B cell (primary cell): ENCODE measurements at regions not wholly inside any gene's neighbourhood (a gene's known extent, or its start where the extent isn't known, plus 50 kb on each side); places are given as distances from the start of the nearest gene placed in this dataset.

Experiments
- ATAC-seq: fragments of 200-7000 bp; cut with Tn5 transposase; one replicate; pipeline ENCODE4 v1.10.0; 2021; ENCODE audit warnings: low read depth, mild to moderate bottlenecking, moderate number of reproducible peaks, moderate library complexity
- CTCF ChIA-PET: fragments of 350-600 bp; sonication (Branson Sonifier 250); formaldehyde crosslinking; loops from one replicate; lab custom pipeline; 2021; ENCODE audit warnings: antibody characterized with exemption, inconsistent platforms; lab: Charles Lee
- POLR2A ChIA-PET: fragments of 350-600 bp; sonication (Branson Sonifier 250); formaldehyde crosslinking; loops from one replicate; lab custom pipeline; 2021; ENCODE audit warnings: antibody characterized with exemption; lab: Charles Lee
- DNase-seq: peaks from one replicate; pipeline ENCODE4 v3.0.0; 2013
- H2AFZ ChIP-seq: 2 replicates; pipeline ENCODE4 v1.6.1; 2012; ENCODE audit warnings: mild to moderate bottlenecking, low read depth, low read length; ENCODE audit not compliant: insufficient read depth, poor library complexity, severe bottlenecking
- H3K27ac ChIP-seq, 2 donors: 1 replicate in 1 of 2; 2 replicates in 1 of 2; pipeline ENCODE4 v1.5.1; 2012 to 2013; ENCODE audit warnings: low read length in 2 of 2, mild to moderate bottlenecking in 2 of 2, moderate library complexity in 1 of 2
- H3K27me3 ChIP-seq, 4 experiments: fragments of 200-600 bp in 1 of 4; sonication (generic) in 1 of 4; replicated peaks in 1 of 4; 1 replicate in 2 of 4; 2 replicates in 2 of 4; pipeline versions ENCODE4 v1.6.1 to v1.7.0; 2013 to 2016; ENCODE audit warnings: low read length in 3 of 4, mild to moderate bottlenecking in 2 of 4, mixed read lengths in 1 of 4, moderate library complexity in 1 of 4; ENCODE audit not compliant: insufficient read depth in 4 of 4, control insufficient read depth in 3 of 4; ENCODE audit errors: control extremely low read depth in 1 of 4
- H3K36me3 ChIP-seq, 2 experiments: replicated peaks in 1 of 2; 1 replicate in 1 of 2; 2 replicates in 1 of 2; pipeline versions ENCODE4 v1.6.1 to v1.7.1; 2013; ENCODE audit warnings: low read length in 1 of 2; ENCODE audit not compliant: insufficient read depth in 2 of 2, control insufficient read depth in 1 of 2; ENCODE audit errors: control extremely low read depth in 1 of 2, extremely low read depth in 1 of 2
- H3K4me1 ChIP-seq, 2 donors: fragments of 200-600 bp in 1 of 2; sonication (generic) in 1 of 2; 1 replicate in 1 of 2; 2 replicates in 1 of 2; pipeline versions ENCODE4 v1.5.1 to v1.6.1; 2013 to 2017; ENCODE audit warnings: low read length in 2 of 2; ENCODE audit not compliant: control insufficient read depth in 2 of 2, insufficient read depth in 2 of 2
- H3K4me2 ChIP-seq: replicated peaks from 2 replicates; pipeline ENCODE3; 2012; ENCODE audit warnings: mild to moderate bottlenecking, low read depth, low read length; ENCODE audit not compliant: poor library complexity, severe bottlenecking
- H3K4me3 ChIP-seq, 5 experiments: fragments of 200-600 bp in 1 of 5; sonication (generic) in 1 of 5; 1 replicate in 3 of 5; 2 replicates in 2 of 5; pipeline versions ENCODE4 v1.5.1 to v1.7.0; 2011 to 2016; ENCODE audit warnings: low read length in 4 of 5, mild to moderate bottlenecking in 4 of 5, low read depth in 2 of 5, control low read depth in 1 of 5, moderate library complexity in 1 of 5; ENCODE audit not compliant: insufficient read depth in 1 of 5; ENCODE audit errors: control extremely low read depth in 1 of 5, extremely low read depth in 1 of 5
- H3K79me2 ChIP-seq: fragments of 200-600 bp; sonication (generic); one replicate; pipeline ENCODE4 v1.6.0; 2016; ENCODE audit warnings: low read length; ENCODE audit not compliant: control insufficient read depth, insufficient read depth
- H3K9ac ChIP-seq: fragments of 200-600 bp; sonication (generic); 2 replicates; pipeline ENCODE4 v1.6.1; 2017; ENCODE audit warnings: mild to moderate bottlenecking, low read length, moderate library complexity
- H3K9me3 ChIP-seq, 3 donors: one replicate each; pipeline versions ENCODE4 v1.6.1 to v1.7.1; 2013; ENCODE audit warnings: low read length in 2 of 3; ENCODE audit not compliant: control insufficient read depth in 2 of 3, insufficient read depth in 1 of 3; ENCODE audit errors: control extremely low read depth in 1 of 3
- H4K20me1 ChIP-seq: 2 replicates; pipeline ENCODE4 v1.6.0; 2012; ENCODE audit warnings: mild to moderate bottlenecking, low read length; ENCODE audit not compliant: insufficient read depth, control insufficient read depth, poor library complexity, severe bottlenecking
- H3K27ac Mint-ChIP-seq: one replicate; pipeline ENCODE4 v1.8.0; 2021; ENCODE audit warnings: mixed read lengths
- H3K27me3 Mint-ChIP-seq: one replicate; pipeline ENCODE4 v1.8.0; 2021; ENCODE audit warnings: mixed read lengths
- H3K4me1 Mint-ChIP-seq: one replicate; pipeline ENCODE4 v1.8.0; 2021; ENCODE audit warnings: mixed read lengths
- H3K4me3 Mint-ChIP-seq: one replicate; pipeline ENCODE4 v1.8.0; 2021; ENCODE audit warnings: mixed read lengths
- H3K9me3 Mint-ChIP-seq: one replicate; pipeline ENCODE4 v1.8.0; 2022; ENCODE audit warnings: mixed read lengths; ENCODE audit not compliant: insufficient read depth
- CTCF ChIP-seq: fragments of 200-600 bp; IDR thresholded peaks from one replicate; pipeline ENCODE4 v1.8.0; 2022; ENCODE audit warnings: antibody characterized with exemption, mild to moderate bottlenecking
- EZH2 ChIP-seq: IDR thresholded peaks from 2 replicates; pipeline ENCODE4 v1.6.1; 2012; ENCODE audit warnings: borderline replicate concordance, low read depth, mild to moderate bottlenecking, moderate library complexity, low read length; ENCODE audit not compliant: insufficient read depth, poor library complexity, severe bottlenecking
- WGBS: methylation state at CpG from one replicate; pipeline ENCODE4 v1.1.5; 2013; ENCODE audit warnings: missing lambda C conversion rate; ENCODE audit not compliant: insufficient coverage; 5-methylcytosine and 5-hydroxymethylcytosine counted together
- intact Hi-C: fragments of 100-400 bp; cut with micrococcal nuclease; formaldehyde crosslinking; loops from one replicate; pipeline ENCODE4 v1.10.0; 2022

- DNase-seq, result no peak
- no peak overlapping the region for H3K27ac Mint-ChIP-seq
- H3K9me3 Mint-ChIP-seq, result peaks cover 9% of the 10 kb centered on the region
- Histone ChIP-seq H4K20me1 (no peaks in the 10 kb centered on the region), H3K9me3 (peaks cover 0 to 4% (median 0%) of the 10 kb centered on the region in 3 donors), H3K4me3 (no peak overlapping the region), H3K27ac (no peak overlapping the region), H3K9ac (no peak overlapping the region), H3K4me2 (no peak overlapping the region), H3K4me1 (no peaks in the 10 kb centered on the region), H3K27me3 (no peaks in the 10 kb centered on the region), H3K79me2 (no peaks in the 10 kb centered on the region), H2AFZ (no peak overlapping the region), H3K36me3 (no peaks in the 10 kb centered on the region)
- TF ChIP-seq EZH2, result no peak
- TF ChIP-seq CTCF, result no peak
- no peaks in the 10 kb centered on the region for H3K4me1 Mint-ChIP-seq
- intact Hi-C loops, result no loop called here
- ChIA-PET POLR2A (no interaction called here), CTCF (no interaction called here)
- ATAC-seq, result no peak
- WGBS, result 90% methylated on average over 7 of the region's 8 CpGs
- H3K27me3 Mint-ChIP-seq, result peaks cover 3% of the 10 kb centered on the region
- H3K4me3 Mint-ChIP-seq, result no peak overlapping the region
These were observed 557.2 kb downstream of the EPHB1 start for GRCh38 chr3:135352213-135352612.

- H2AFZ ChIP-seq, result no peak overlapping the region
- peaks cover 3% of the 10 kb centered on the region for H3K9me3 Mint-ChIP-seq
- WGBS, result 85% methylated on average over 3 of the region's 3 CpGs
- H3K27ac Mint-ChIP-seq, result no peak overlapping the region
- no peak overlapping the region for H3K27ac ChIP-seq
- H3K36me3 ChIP-seq, result no peaks in the 10 kb centered on the region
- H3K79me2 ChIP-seq, result no peaks in the 10 kb centered on the region
- no peak for ATAC-seq
- DNase-seq, result no peak
- no peak overlapping the region for H3K4me3 ChIP-seq
- intact Hi-C loops, result no loop called here
- POLR2A ChIA-PET, result no interaction called here
- no peaks in the 10 kb centered on the region for H3K27me3 Mint-ChIP-seq
- no peak overlapping the region for H3K9ac ChIP-seq
- H3K9me3 ChIP-seq, result no peaks in the 10 kb centered on the region
- CTCF ChIA-PET, result no interaction called here
- no peak overlapping the region for H3K4me2 ChIP-seq
- no peaks in the 10 kb centered on the region for H4K20me1 ChIP-seq
- H3K4me3 Mint-ChIP-seq, result no peak overlapping the region
- H3K27me3 ChIP-seq, result no peaks in the 10 kb centered on the region
- no peaks in the 10 kb centered on the region for H3K4me1 Mint-ChIP-seq
- no peak for TF ChIP-seq EZH2
- TF ChIP-seq CTCF, result no peak
- no peaks in the 10 kb centered on the region for H3K4me1 ChIP-seq
These were observed 567.8 kb downstream of the EPHB1 start for GRCh38 chr3:135362889-135363288.
